ENCODE measurements at regions not wholly inside any gene's neighbourhood (a gene's known extent, or its start where the extent isn't known, plus 50 kb on each side); places are given as distances from the start of the nearest gene placed in this dataset.

GRCh38 chr2:128788636-128789220, 470.1 kb upstream of the HS6ST1 start:
- H3K4me3 ChIP-seq: no peak overlapping the region
- TF ChIP-seq, protein P1, sequence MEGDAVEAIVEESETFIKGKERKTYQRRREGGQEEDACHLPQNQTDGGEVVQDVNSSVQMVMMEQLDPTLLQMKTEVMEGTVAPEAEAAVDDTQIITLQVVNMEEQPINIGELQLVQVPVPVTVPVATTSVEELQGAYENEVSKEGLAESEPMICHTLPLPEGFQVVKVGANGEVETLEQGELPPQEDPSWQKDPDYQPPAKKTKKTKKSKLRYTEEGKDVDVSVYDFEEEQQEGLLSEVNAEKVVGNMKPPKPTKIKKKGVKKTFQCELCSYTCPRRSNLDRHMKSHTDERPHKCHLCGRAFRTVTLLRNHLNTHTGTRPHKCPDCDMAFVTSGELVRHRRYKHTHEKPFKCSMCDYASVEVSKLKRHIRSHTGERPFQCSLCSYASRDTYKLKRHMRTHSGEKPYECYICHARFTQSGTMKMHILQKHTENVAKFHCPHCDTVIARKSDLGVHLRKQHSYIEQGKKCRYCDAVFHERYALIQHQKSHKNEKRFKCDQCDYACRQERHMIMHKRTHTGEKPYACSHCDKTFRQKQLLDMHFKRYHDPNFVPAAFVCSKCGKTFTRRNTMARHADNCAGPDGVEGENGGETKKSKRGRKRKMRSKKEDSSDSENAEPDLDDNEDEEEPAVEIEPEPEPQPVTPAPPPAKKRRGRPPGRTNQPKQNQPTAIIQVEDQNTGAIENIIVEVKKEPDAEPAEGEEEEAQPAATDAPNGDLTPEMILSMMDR (IDR thresholded peaks at IDR 0.05): no peak
- H3K27ac ChIP-seq: no peak overlapping the region
- 77 to 80% methylated on average over 9 of the region's 9 CpGs for WGBS, 2 donors
- DNase-seq (no peak), FAIRE-seq (no peak), ATAC-seq (no peak)
- no peaks in the 10 kb centered on the region for H3K9me3 ChIP-seq
- intact Hi-C loops (cut with DNase I): no loop called here
- H3K36me3 ChIP-seq: no peaks in the 10 kb centered on the region
- H3K27me3 ChIP-seq: no peaks in the 10 kb centered on the region
- H3K4me1 ChIP-seq: no peaks in the 10 kb centered on the region

GRCh38 chr2:128789221-128789620, 470.6 kb upstream of the HS6ST1 start:
- ATAC-seq: no peak
- Histone ChIP-seq H3K4me3 (no peak overlapping the region), H3K27me3 (no peaks in the 10 kb centered on the region), H3K27ac (no peak overlapping the region), H3K4me1 (no peaks in the 10 kb centered on the region), H3K36me3 (no peaks in the 10 kb centered on the region), H3K9me3 (no peaks in the 10 kb centered on the region)
- WGBS, 2 donors: 68 to 77% methylated on average over 6 of the region's 6 CpGs
- FAIRE-seq: no peak
- intact Hi-C loops (cut with DNase I): no loop called here
- peak in 1 of 6 donors; percentile 39 for DNase-seq
- TF ChIP-seq, protein P1 (IDR thresholded peaks at IDR 0.05): no peak

DNA sequence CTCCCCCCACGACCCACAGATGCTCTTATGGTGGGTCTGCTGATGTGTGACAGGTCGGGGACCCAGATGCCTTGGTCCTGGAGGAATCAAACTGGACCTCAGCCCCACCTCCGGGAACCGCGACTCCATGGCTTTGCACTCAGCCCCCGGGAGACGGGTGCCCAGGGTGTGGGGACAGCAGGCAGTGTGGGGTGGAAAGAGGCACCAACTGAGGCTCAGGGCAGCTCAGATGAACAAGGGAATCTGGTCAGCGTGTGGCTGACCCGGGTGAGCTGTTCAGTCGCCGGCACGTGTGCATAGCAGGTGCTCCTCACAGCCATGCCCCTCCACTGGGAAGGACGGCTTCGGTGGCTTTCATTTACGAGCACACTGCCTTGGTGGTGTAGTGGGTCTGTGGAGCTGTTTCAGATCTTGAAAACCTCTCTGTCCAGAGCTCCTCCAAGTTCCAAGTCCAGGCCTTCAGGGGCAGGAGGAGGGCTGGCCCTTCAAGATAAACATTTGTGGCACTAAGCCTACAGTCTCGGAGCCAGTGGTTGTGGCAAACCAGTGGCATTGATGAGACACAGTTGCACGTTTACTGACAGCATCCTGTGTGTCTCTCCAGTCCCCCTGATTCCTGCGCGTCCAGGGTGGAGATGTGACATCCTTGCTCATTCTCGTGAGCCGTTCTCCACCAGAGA, 471.2 kb upstream of the HS6ST1 start:
- Histone ChIP-seq H3K4me1 (no peaks in the 10 kb centered on the region), H3K27me3 (no peaks in the 10 kb centered on the region), H3K9me3 (no peaks in the 10 kb centered on the region), H3K27ac (no peak overlapping the region), H3K36me3 (no peaks in the 10 kb centered on the region), H3K4me3 (no peak overlapping the region)
- ATAC-seq (no peak), FAIRE-seq (no peak), DNase-seq (peak in 1 of 6 donors; percentile 22)
- WGBS, 2 donors: 84 to 90% methylated on average over 21 of the region's 21 CpGs
- intact Hi-C loops (cut with DNase I): no loop called here
- TF ChIP-seq, protein P1 (IDR thresholded peaks at IDR 0.05): no peak

- Histone ChIP-seq H3K36me3 (no peaks in the 10 kb centered on the region), H3K4me3 (no peak overlapping the region), H3K9me3 (no peaks in the 10 kb centered on the region), H3K27me3 (no peaks in the 10 kb centered on the region), H3K4me1 (no peaks in the 10 kb centered on the region), H3K27ac (no peak overlapping the region)
- FAIRE-seq (no peak), DNase-seq (peak in 1 of 6 donors; percentile 5), ATAC-seq (no peak)
- WGBS, 2 donors: 78 to 85% methylated on average over 14 of the region's 14 CpGs
- TF ChIP-seq, protein P1 (IDR thresholded peaks at IDR 0.05): no peak
- intact Hi-C loops (cut with DNase I): no loop called here
Measured at GRCh38 chr2:128790541-128791001, 471.9 kb upstream of the HS6ST1 start.

Measured in pancreas (tissue), 10 donors.